ENCODE measurements at regions not wholly inside any gene's neighbourhood (a gene's known extent, or its start where the extent isn't known, plus 50 kb on each side); places are given as distances from the start of the nearest gene placed in this dataset.

DNA sequence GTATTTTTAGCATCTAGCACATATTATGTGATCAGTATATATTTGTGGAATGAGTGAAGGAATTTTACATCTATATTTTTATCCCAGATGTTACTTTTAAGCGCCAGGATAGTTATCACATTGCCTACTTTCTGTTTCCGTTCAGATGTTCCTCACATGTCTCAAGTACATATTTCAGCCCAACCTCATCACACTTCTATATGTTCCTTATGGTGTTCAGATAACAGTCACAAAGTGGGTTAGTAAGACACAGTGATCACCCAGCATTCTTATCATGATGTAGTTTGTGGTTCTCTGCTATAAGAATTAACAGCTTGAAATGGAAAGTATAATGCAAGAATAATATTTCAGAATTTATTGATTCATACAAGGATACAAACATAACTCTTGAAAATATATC lies 170.0 kb upstream of the RASA1 start:
- Histone ChIP-seq H3K9me3 (replicated peaks in 1 of 2; ENCODE audit: control insufficient read depth in 1 of 2, insufficient read depth in 1 of 2, low read length in 2 of 2) (no peaks in the 10 kb centered on the region), H3K4me2 (replicated peaks; ENCODE audit: extremely low read depth, low read length, poor library complexity, severe bottlenecking) (no peak overlapping the region), H3K27ac (ENCODE audit: low read depth in 1 of 2, low read length in 2 of 2) (no peak overlapping the region), H3K9ac (ENCODE audit: insufficient read depth, low read length, poor library complexity, severe bottlenecking) (no peak overlapping the region), H3K36me3 (replicated peaks in 1 of 2; ENCODE audit: control insufficient read depth in 1 of 2, insufficient read depth in 2 of 2, low read length in 2 of 2) (no peaks in the 10 kb centered on the region), H2AFZ (ENCODE audit: insufficient read depth, low read depth, low read length, poor library complexity, severe bottlenecking) (no peak overlapping the region), H4K20me1 (ENCODE audit: insufficient read depth, low read length) (no peaks in the 10 kb centered on the region), H3K79me2 (ENCODE audit: insufficient read depth, low read length) (no peaks in the 10 kb centered on the region), H3K4me3 (replicated peaks in 1 of 3; ENCODE audit: low read depth in 2 of 3, low read length in 3 of 3) (no peak overlapping the region), H3K4me1 (ENCODE audit: control insufficient read depth in 1 of 2, insufficient read depth in 2 of 2, low read length in 2 of 2) (no peaks in the 10 kb centered on the region), H3K27me3 (ENCODE audit: control insufficient read depth in 2 of 2, insufficient read depth in 2 of 2, low read length in 2 of 2) (no peaks in the 10 kb centered on the region)
- no peak for DNase-seq
- Mint-ChIP-seq H3K27ac (no peak overlapping the region), H3K27me3 (ENCODE audit: low read depth in 3 of 3) (peaks cover 0 to 2% (median 0%) of the 10 kb centered on the region in 3 donors), H3K4me1 (no peaks in the 10 kb centered on the region), H3K36me3 (no peaks in the 10 kb centered on the region), H3K9me3 (no peaks in the 10 kb centered on the region), H3K4me3 (no peak overlapping the region)
- TF ChIP-seq, protein P1, sequence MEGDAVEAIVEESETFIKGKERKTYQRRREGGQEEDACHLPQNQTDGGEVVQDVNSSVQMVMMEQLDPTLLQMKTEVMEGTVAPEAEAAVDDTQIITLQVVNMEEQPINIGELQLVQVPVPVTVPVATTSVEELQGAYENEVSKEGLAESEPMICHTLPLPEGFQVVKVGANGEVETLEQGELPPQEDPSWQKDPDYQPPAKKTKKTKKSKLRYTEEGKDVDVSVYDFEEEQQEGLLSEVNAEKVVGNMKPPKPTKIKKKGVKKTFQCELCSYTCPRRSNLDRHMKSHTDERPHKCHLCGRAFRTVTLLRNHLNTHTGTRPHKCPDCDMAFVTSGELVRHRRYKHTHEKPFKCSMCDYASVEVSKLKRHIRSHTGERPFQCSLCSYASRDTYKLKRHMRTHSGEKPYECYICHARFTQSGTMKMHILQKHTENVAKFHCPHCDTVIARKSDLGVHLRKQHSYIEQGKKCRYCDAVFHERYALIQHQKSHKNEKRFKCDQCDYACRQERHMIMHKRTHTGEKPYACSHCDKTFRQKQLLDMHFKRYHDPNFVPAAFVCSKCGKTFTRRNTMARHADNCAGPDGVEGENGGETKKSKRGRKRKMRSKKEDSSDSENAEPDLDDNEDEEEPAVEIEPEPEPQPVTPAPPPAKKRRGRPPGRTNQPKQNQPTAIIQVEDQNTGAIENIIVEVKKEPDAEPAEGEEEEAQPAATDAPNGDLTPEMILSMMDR (IDR thresholded peaks at IDR 0.05): no peak
- no CpG with 5 or more reads among the region's 2 CpGs for WGBS (ENCODE audit: insufficient coverage)
- intact Hi-C loops (cut with micrococcal nuclease): no loop called here

DNA sequence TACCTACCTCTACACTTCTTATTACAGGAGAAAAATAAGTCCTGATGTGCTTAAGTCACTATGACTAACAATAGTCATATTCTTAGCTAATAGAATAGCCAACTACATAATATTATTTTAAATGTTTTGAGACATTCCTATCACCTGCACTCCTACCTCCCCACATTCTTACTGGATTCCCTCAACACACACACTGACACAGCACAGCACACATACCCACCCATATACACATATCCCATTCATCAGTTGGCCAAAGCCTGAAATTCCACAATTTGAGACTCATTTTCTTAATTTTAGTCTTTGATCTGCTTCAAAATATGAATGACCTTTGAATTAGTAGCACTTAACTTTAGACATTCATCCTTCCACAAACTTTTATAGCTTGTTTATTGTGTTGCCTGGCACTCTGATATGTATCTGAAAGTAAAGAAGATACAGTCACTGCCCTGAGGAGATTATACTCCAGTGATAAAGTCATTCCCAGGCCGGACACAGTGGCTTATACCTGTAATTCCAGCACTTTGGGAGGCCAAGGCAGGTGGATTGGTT lies 168.3 kb upstream of the RASA1 start:
- Histone ChIP-seq H3K4me1 (ENCODE audit: control insufficient read depth in 1 of 2, insufficient read depth in 2 of 2, low read length in 2 of 2) (no peaks in the 10 kb centered on the region), H4K20me1 (ENCODE audit: insufficient read depth, low read length) (no peaks in the 10 kb centered on the region), H3K36me3 (replicated peaks in 1 of 2; ENCODE audit: control insufficient read depth in 1 of 2, insufficient read depth in 2 of 2, low read length in 2 of 2) (no peaks in the 10 kb centered on the region), H3K9me3 (replicated peaks in 1 of 2; ENCODE audit: control insufficient read depth in 1 of 2, insufficient read depth in 1 of 2, low read length in 2 of 2) (no peaks in the 10 kb centered on the region), H3K4me3 (replicated peaks in 1 of 3; ENCODE audit: low read depth in 2 of 3, low read length in 3 of 3) (no peak overlapping the region), H3K27me3 (ENCODE audit: control insufficient read depth in 2 of 2, insufficient read depth in 2 of 2, low read length in 2 of 2) (no peaks in the 10 kb centered on the region), H3K79me2 (ENCODE audit: insufficient read depth, low read length) (no peaks in the 10 kb centered on the region), H3K4me2 (replicated peaks; ENCODE audit: extremely low read depth, low read length, poor library complexity, severe bottlenecking) (no peak overlapping the region), H2AFZ (ENCODE audit: insufficient read depth, low read depth, low read length, poor library complexity, severe bottlenecking) (no peak overlapping the region), H3K9ac (ENCODE audit: insufficient read depth, low read length, poor library complexity, severe bottlenecking) (no peak overlapping the region), H3K27ac (ENCODE audit: low read depth in 1 of 2, low read length in 2 of 2) (no peak overlapping the region)
- H3K27me3 Mint-ChIP-seq (ENCODE audit: low read depth in 3 of 3): peaks cover 0 to 2% (median 0%) of the 10 kb centered on the region in 3 donors
- intact Hi-C loops (cut with micrococcal nuclease): no loop called here
- H3K36me3 Mint-ChIP-seq: no peaks in the 10 kb centered on the region
- no peaks in the 10 kb centered on the region for H3K9me3 Mint-ChIP-seq
- no peak overlapping the region for H3K27ac Mint-ChIP-seq
- H3K4me3 Mint-ChIP-seq: no peak overlapping the region
- H3K4me1 Mint-ChIP-seq: no peaks in the 10 kb centered on the region
- no peak for DNase-seq
- WGBS (ENCODE audit: insufficient coverage): no CpG with 5 or more reads among the region's 1 CpG
- TF ChIP-seq, protein P1 (IDR thresholded peaks at IDR 0.05): no peak

All from CD14-positive monocyte (primary cell).